ENCODE measurements at regions not wholly inside any gene's neighbourhood (a gene's known extent, or its start where the extent isn't known, plus 50 kb on each side); places are given as distances from the start of the nearest gene placed in this dataset.
"Not testable (repeated sequence)": the region's sequence is repeated elsewhere in the genome, so short reads cannot be mapped to it uniquely, and the experiment has no call there.

DNA sequence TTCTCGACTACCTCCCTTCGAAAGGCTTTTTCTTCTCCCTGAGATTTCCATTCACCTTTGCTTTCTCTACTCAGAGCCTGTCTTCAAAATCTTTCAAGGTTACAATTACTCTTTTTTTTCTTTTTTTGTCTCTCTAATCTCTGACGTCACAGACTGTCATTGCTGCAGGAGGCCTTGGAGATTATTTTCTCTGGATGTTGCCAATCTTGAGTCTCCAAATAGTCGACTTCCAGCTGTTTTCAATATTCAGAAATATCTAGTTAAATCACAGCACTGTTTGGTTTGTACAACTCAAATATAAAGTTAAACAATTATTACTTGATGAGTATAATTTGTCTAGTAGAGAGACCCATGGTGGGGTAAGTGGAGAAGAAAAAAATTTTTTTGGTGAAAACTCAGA, 359.0 kb upstream of the BOD1L1 start:
- Histone ChIP-seq H3K36me3 (ENCODE audit: control insufficient read depth, insufficient read depth, low read length, severe bottlenecking) (no peaks in the 10 kb centered on the region), H3K9ac (ENCODE audit: low read length) (no peak overlapping the region), H3K4me3 (ENCODE audit: low read length) (no peak overlapping the region), H3K27me3 (replicated peaks; ENCODE audit: control insufficient read depth, insufficient read depth, low read length) (no peaks in the 10 kb centered on the region), H3K4me1 (ENCODE audit: control insufficient read depth, insufficient read depth, low read length) (peaks cover 69% of the 10 kb centered on the region), H3K9me3 (ENCODE audit: control insufficient read depth, low read length) (no peaks in the 10 kb centered on the region)
- DNase-seq (ENCODE audit: low read depth) = no peak

DNA sequence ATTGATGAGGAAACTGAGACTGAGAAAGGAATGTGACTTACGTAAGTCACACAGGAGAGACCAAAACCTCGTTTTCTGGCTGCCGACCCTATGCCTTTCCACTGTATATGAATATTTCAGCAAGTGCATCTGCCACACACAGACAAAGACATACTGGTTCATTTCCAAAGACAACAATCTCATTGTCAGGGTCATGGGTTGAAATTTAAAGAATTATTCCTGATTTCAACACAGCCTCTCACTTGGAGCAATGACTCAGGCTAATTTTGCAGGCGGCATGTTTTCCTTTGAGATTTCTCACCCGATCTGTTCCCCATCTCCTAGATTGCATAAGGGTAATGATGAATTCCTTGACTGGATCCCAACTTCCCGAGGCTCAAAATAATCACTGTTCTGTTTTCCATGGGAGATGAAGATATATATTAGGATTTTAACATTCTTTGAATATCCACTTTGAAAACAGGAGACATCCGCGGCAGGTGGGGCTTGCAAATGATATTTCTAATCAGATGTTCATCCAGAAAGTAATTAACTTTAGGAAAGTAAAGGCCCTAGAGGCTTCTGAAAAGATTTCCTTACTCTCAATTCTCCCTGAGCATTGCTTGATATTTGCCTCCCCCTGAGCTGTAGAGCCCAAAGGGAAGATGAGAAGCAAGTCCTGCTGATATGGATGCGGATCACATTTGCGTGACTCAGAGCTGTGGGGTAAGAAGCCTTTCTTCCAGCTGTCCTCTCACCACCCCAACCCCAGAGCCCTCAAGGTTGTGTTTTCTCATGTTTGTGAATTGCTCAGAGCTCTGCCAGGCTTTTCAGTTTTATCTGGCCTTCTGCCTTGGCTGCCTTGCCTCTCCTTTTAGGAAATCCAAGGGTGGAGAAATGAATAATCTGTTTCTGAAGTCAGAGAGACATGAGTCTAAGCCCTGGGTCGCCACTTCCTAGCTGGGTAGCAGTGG, 361.1 kb upstream of the BOD1L1 start:
- H3K27me3 ChIP-seq (replicated peaks; ENCODE audit: control insufficient read depth, insufficient read depth, low read length) = no peaks in the 10 kb centered on the region
- DNase-seq (ENCODE audit: low read depth) = peak; percentile 94
- H3K4me3 ChIP-seq (ENCODE audit: low read length) = peak overlapping the region; percentile 55
- no peaks in the 10 kb centered on the region for H3K36me3 ChIP-seq (ENCODE audit: control insufficient read depth, insufficient read depth, low read length, severe bottlenecking)
- H3K9me3 ChIP-seq (ENCODE audit: control insufficient read depth, low read length) = no peaks in the 10 kb centered on the region
- peak overlapping the region; percentile 69 for H3K9ac ChIP-seq (ENCODE audit: low read length)
- peaks cover 80% of the 10 kb centered on the region for H3K4me1 ChIP-seq (ENCODE audit: control insufficient read depth, insufficient read depth, low read length)

DNA sequence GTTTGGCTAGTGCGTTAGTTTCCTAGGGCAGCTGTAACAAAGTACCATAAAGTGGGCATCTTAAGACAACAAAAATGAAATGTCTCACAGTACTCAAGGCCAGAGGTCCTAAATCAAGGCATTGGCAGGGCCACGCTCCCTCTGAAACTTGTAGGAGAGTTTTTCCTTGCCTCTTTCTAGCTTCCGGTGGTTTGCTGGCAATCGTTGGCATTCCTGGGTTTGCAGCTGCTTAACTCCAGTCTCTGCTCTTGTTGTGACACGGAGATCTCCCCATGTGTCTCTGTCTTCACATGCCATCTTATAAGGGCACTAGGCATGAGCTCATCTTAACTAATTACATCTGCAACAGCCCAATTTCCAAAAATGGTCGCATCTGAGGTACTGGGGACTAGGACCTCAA, 362.0 kb upstream of the BOD1L1 start:
- Histone ChIP-seq H3K4me1 (ENCODE audit: control insufficient read depth, insufficient read depth, low read length) (peaks cover 83% of the 10 kb centered on the region), H3K36me3 (ENCODE audit: control insufficient read depth, insufficient read depth, low read length, severe bottlenecking) (no peaks in the 10 kb centered on the region), H3K4me3 (ENCODE audit: low read length) (peak overlapping the region; percentile 55), H3K27me3 (replicated peaks; ENCODE audit: control insufficient read depth, insufficient read depth, low read length) (no peaks in the 10 kb centered on the region), H3K9me3 (ENCODE audit: control insufficient read depth, low read length) (no peaks in the 10 kb centered on the region), H3K9ac (ENCODE audit: low read length) (peak overlapping the region; percentile 50)
- DNase-seq (ENCODE audit: low read depth) = peak; percentile 16

DNA sequence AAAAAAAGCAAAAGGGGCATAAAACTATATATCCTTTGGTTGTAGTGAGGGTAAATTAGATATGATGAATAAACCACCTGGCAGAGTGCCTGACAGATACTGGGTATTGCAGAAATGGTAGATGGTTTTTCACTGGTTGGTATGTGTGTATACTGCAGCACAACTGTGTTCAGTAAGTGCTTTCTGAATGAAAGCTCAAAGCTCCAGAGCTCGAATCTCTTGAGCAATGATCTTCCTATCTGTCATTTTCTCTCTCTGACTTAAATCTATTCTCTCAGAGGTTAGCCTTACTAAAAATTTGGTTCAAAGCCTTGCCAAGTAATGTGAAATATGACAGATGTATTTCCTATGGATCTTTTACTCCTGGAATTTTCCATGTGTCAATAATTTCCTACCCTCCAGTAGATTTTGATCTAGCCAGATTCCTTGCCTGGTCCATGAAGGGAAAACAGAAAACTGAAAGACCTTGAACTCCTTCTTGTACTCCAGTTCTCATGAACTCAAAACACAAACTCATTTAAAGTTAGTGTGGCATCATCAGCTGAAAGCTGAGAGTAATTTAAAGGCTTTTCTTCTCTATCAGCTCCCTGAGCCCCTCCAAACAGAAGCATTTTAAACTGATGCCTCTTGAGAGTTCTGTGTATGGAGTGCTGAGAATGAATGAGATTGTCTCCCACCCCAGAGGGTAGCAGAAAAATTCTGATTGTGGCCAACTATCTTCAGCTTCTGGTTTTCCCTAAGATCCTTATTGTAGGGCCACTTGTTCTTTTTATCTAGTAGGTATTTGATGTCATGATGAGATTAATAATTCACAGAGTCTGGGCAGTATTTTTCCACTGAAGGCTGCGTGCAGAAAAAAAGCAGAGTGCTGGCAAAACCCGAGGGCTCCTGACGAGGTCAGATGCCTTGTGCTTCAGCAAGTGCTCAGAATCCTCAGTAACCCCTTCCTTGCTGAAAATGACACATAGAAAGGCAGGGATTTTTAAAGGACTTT, 363.4 kb upstream of the BOD1L1 start:
- Histone ChIP-seq H3K36me3 (ENCODE audit: control insufficient read depth, insufficient read depth, low read length, severe bottlenecking) (no peaks in the 10 kb centered on the region), H3K9ac (ENCODE audit: low read length) (peak overlapping the region; percentile 56), H3K27me3 (replicated peaks; ENCODE audit: control insufficient read depth, insufficient read depth, low read length) (no peaks in the 10 kb centered on the region), H3K9me3 (ENCODE audit: control insufficient read depth, low read length) (no peaks in the 10 kb centered on the region), H3K4me3 (ENCODE audit: low read length) (no peak overlapping the region), H3K4me1 (ENCODE audit: control insufficient read depth, insufficient read depth, low read length) (peaks cover 69% of the 10 kb centered on the region)
- DNase-seq (ENCODE audit: low read depth) = peak; percentile 60

DNA sequence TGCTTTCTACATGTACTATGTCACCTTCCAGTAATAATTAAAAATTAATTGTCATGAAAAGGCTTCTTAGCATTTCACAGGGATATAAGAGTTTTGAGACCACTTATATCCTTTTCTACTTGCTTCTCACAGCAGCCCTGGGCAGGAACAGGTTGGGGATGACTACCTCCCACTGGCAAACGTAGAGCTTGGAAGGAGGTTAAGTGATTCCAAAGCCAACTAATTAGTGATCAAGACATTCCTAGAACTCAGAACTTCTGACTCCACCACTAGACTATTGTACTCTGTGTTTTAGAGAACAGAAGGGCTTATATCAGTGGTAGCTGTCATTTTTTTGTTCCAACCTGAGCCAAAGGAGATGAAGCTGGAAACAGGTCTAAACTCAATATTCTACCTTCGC, 364.5 kb upstream of the BOD1L1 start:
- DNase-seq (ENCODE audit: low read depth) = no peak
- Histone ChIP-seq H3K9ac (ENCODE audit: low read length) (no peak overlapping the region), H3K4me1 (ENCODE audit: control insufficient read depth, insufficient read depth, low read length) (peaks cover 58% of the 10 kb centered on the region), H3K36me3 (ENCODE audit: control insufficient read depth, insufficient read depth, low read length, severe bottlenecking) (no peaks in the 10 kb centered on the region), H3K27me3 (replicated peaks; ENCODE audit: control insufficient read depth, insufficient read depth, low read length) (no peaks in the 10 kb centered on the region), H3K4me3 (ENCODE audit: low read length) (no peak overlapping the region), H3K9me3 (ENCODE audit: control insufficient read depth, low read length) (no peaks in the 10 kb centered on the region)

DNA sequence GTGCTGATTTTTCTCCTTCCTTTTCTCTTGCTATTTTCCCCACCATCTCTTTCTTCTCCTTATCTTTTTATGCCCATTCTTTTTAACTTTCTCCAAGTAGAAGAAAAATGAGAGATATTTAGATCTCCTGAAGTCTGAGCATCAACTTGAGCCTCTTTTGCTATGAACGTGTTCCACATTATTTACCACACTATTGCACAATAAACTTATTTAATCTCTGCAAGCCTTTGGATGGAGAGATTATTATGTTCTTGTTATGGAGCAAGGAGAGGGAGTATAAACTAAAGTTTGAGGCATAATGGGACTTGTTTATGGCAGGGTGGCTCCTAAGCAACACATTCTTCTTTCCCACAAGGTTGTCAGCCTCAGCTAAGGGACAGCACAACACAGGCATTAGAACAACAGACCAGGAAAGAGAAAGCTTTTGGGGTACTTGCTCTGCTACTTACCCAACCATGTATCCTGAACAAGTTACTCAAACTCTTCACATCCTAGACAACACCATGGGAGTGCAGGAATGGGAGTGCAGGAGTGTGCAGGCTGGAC, 365.5 kb upstream of the BOD1L1 start:
- H3K9me3 ChIP-seq (ENCODE audit: control insufficient read depth, low read length) = no peaks in the 10 kb centered on the region
- DNase-seq (ENCODE audit: low read depth) = peak; percentile 16
- H3K36me3 ChIP-seq (ENCODE audit: control insufficient read depth, insufficient read depth, low read length, severe bottlenecking) = no peaks in the 10 kb centered on the region
- H3K9ac ChIP-seq (ENCODE audit: low read length) = no peak overlapping the region
- no peaks in the 10 kb centered on the region for H3K27me3 ChIP-seq (replicated peaks; ENCODE audit: control insufficient read depth, insufficient read depth, low read length)
- no peak overlapping the region for H3K4me3 ChIP-seq (ENCODE audit: low read length)
- peaks cover 48% of the 10 kb centered on the region for H3K4me1 ChIP-seq (ENCODE audit: control insufficient read depth, insufficient read depth, low read length)

DNA sequence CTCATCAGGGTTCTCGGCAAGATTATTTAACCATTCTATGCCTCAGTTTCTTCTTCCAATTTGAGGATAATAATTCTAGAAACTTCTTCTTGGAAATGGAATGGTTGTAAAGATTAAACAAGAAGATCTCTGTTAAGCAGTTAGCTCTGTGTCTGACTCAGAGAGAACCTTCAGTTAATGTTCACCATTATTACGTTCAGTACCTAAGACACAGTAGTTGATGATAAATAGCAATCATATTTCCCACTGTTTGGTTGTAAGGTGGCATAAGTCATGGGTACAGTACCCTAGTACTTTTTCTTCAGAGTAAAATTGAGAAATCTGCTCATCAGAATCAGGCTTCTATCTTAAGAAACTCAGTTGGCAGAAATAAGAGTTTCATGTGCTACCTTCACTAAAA, 366.5 kb upstream of the BOD1L1 start:
- Histone ChIP-seq H3K9ac (ENCODE audit: low read length) (no peak overlapping the region), H3K4me3 (ENCODE audit: low read length) (no peak overlapping the region), H3K27me3 (replicated peaks; ENCODE audit: control insufficient read depth, insufficient read depth, low read length) (no peaks in the 10 kb centered on the region), H3K9me3 (ENCODE audit: control insufficient read depth, low read length) (no peaks in the 10 kb centered on the region), H3K36me3 (ENCODE audit: control insufficient read depth, insufficient read depth, low read length, severe bottlenecking) (no peaks in the 10 kb centered on the region), H3K4me1 (ENCODE audit: control insufficient read depth, insufficient read depth, low read length) (peaks cover 41% of the 10 kb centered on the region)
- DNase-seq (ENCODE audit: low read depth) = no peak

DNA sequence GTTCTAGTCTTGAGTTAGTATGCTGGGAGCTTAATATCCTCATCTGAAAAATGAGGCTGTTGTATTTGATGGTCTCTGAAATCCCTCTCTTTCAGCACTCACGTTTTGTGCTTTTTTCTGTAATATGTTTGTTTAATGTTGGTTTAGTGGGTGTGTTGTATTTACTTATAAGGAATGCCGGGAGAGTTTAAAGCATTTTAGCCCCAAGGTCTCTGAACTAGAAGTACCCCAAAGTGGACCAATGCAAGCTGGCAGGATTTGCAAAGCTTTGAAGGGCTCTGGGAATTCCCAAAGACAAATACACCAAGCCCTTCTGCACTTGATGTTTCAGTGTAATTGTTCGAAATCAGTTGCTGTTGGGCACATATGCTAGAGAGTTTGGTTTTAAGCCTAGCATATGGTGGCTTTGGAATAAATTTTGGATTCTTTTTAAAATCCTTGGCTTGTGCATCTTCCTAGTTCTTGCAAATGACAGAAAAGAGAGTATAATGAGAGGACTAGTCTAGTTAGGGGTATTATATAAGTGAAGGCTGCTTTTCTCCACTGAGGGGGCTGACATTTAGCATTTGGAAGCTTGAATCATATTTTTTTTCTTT, 371.4 kb upstream of the BOD1L1 start:
- Histone ChIP-seq H3K4me1 (ENCODE audit: control insufficient read depth, insufficient read depth, low read length) (peaks cover 2% of the 10 kb centered on the region), H3K9me3 (ENCODE audit: control insufficient read depth, low read length) (peaks cover 17% of the 10 kb centered on the region), H3K36me3 (ENCODE audit: control insufficient read depth, insufficient read depth, low read length, severe bottlenecking) (no peaks in the 10 kb centered on the region), H3K27me3 (replicated peaks; ENCODE audit: control insufficient read depth, insufficient read depth, low read length) (no peaks in the 10 kb centered on the region), H3K9ac (ENCODE audit: low read length) (no peak overlapping the region), H3K4me3 (ENCODE audit: low read length) (no peak overlapping the region)
- no peak for DNase-seq (ENCODE audit: low read depth)

DNA sequence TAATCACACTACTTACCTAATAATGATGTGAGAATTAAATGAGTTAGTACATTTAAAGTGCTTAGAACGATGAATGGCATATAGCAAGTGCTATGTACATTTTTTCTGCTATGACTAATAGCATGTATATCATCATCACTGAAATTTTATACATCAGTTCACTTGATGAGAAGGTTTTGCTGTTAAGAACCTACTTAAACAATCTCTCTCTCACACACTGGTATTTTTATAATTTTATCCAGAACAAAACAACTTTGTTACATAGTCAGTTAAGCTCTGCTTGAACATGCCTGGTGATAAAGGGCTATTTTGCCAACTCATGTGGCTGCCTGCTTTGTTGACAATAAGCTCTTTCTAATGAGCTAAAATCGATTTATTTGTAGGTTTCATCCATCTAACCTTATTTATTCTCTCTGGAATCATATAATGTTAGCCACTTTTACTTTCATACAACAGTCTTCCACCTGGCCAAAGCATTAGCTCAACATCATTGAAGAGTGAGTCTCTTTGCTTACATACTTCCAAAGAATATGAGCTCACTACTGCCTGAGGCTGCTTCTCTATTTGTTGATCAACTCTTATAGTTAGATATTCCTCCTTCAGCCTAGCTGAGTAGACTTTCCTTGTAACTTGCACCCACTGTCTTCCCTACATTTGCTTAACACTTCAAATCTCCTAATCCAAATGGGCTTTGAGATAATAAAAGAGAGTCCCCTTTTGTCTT, 372.7 kb upstream of the BOD1L1 start:
- no peak overlapping the region for H3K9ac ChIP-seq (ENCODE audit: low read length)
- no peak overlapping the region for H3K4me3 ChIP-seq (ENCODE audit: low read length)
- H3K27me3 ChIP-seq (replicated peaks; ENCODE audit: control insufficient read depth, insufficient read depth, low read length) = no peaks in the 10 kb centered on the region
- no peaks in the 10 kb centered on the region for H3K4me1 ChIP-seq (ENCODE audit: control insufficient read depth, insufficient read depth, low read length)
- peak; percentile 12 for DNase-seq (ENCODE audit: low read depth)
- H3K36me3 ChIP-seq (ENCODE audit: control insufficient read depth, insufficient read depth, low read length, severe bottlenecking) = no peaks in the 10 kb centered on the region
- H3K9me3 ChIP-seq (ENCODE audit: control insufficient read depth, low read length) = peaks cover 17% of the 10 kb centered on the region

DNA sequence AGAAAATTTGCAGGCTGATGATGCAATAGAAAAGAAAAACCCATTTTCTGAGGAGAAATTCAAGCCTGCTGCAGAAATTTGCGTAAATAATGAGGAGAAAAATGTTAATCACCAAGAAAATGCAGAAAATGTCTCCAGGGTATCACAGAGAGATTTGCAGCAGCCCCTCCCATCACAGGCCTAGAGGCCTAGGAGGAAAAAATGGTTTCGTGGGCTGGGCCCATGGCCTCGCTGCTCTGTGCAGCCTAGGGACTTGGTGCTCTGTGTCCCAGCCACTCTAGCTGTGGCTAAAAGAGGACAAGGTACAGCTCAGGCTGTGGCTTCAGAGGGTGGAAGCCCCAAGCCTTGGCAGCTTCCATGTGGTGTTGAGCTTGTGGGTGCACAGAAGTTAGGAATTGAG, 374.8 kb upstream of the BOD1L1 start:
- H3K4me3 ChIP-seq (ENCODE audit: low read length); H3K36me3 ChIP-seq (ENCODE audit: control insufficient read depth, insufficient read depth, low read length, severe bottlenecking); H3K4me1 ChIP-seq (ENCODE audit: control insufficient read depth, insufficient read depth, low read length); DNase-seq (ENCODE audit: low read depth); H3K27me3 ChIP-seq (replicated peaks; ENCODE audit: control insufficient read depth, insufficient read depth, low read length); H3K9ac ChIP-seq (ENCODE audit: low read length): not testable (repeated sequence)
- H3K9me3 ChIP-seq (ENCODE audit: control insufficient read depth, low read length) = peaks cover 17% of the 10 kb centered on the region
